ENCODE measurements at regions not wholly inside any gene's neighbourhood (a gene's known extent, or its start where the extent isn't known, plus 50 kb on each side); places are given as distances from the start of the nearest gene placed in this dataset.

- no CpG with 5 or more reads among the region's 2 CpGs for WGBS (ENCODE audit: insufficient coverage, low lambda C conversion rate)
- H3K4me1 ChIP-seq (ENCODE audit: control insufficient read depth, insufficient read depth, low read length): no peaks in the 10 kb centered on the region
Observed at GRCh38 chr5:167553511-167553910, 737.9 kb upstream of the WWC1 start.

GRCh38 chr5:167554564-167555290 is 736.7 kb upstream of the WWC1 start:
- no peak overlapping the region for H3K4me3 ChIP-seq (ENCODE audit: low read length)
- 100% methylated on average over 1 of the region's 7 CpGs for WGBS (ENCODE audit: insufficient coverage, low lambda C conversion rate)
- H3K4me1 ChIP-seq (ENCODE audit: control insufficient read depth, insufficient read depth, low read length): no peaks in the 10 kb centered on the region
- DNase-seq: no peak
- H3K9me3 ChIP-seq (ENCODE audit: control insufficient read depth, low read depth, low read length): no peaks in the 10 kb centered on the region
- no peak overlapping the region for H3K27ac ChIP-seq (ENCODE audit: low read length)
- H3K27me3 ChIP-seq (ENCODE audit: control insufficient read depth, insufficient read depth, low read length): no peaks in the 10 kb centered on the region
- no peaks in the 10 kb centered on the region for H3K36me3 ChIP-seq (ENCODE audit: control insufficient read depth, insufficient read depth, low read length)

More at GRCh38 chr5:167553511-167553910, 737.9 kb upstream of the WWC1 start:
- no peaks in the 10 kb centered on the region for H3K9me3 ChIP-seq (ENCODE audit: control insufficient read depth, low read depth, low read length)
- no peaks in the 10 kb centered on the region for H3K27me3 ChIP-seq (ENCODE audit: control insufficient read depth, insufficient read depth, low read length)
- no peak for DNase-seq
- no peak overlapping the region for H3K4me3 ChIP-seq (ENCODE audit: low read length)
- H3K36me3 ChIP-seq (ENCODE audit: control insufficient read depth, insufficient read depth, low read length): no peaks in the 10 kb centered on the region
- H3K27ac ChIP-seq (ENCODE audit: low read length): no peak overlapping the region

- WGBS (ENCODE audit: insufficient coverage, low lambda C conversion rate): 34% methylated on average over 3 of the region's 10 CpGs
- H3K36me3 ChIP-seq (ENCODE audit: control insufficient read depth, insufficient read depth, low read length): no peaks in the 10 kb centered on the region
- H3K9me3 ChIP-seq (ENCODE audit: control insufficient read depth, low read depth, low read length): no peaks in the 10 kb centered on the region
Observed at GRCh38 chr5:167555565-167556166, 735.8 kb upstream of the WWC1 start.

GRCh38 chr5:167557359-167557758 is 734.1 kb upstream of the WWC1 start:
- H3K36me3 ChIP-seq (ENCODE audit: control insufficient read depth, insufficient read depth, low read length): no peaks in the 10 kb centered on the region
- no CpG with 5 or more reads among the region's 2 CpGs for WGBS (ENCODE audit: insufficient coverage, low lambda C conversion rate)
- H3K4me3 ChIP-seq (ENCODE audit: low read length): no peak overlapping the region
- H3K27me3 ChIP-seq (ENCODE audit: control insufficient read depth, insufficient read depth, low read length): no peaks in the 10 kb centered on the region
- no peaks in the 10 kb centered on the region for H3K4me1 ChIP-seq (ENCODE audit: control insufficient read depth, insufficient read depth, low read length)
- DNase-seq: no peak
- no peak overlapping the region for H3K27ac ChIP-seq (ENCODE audit: low read length)
- no peaks in the 10 kb centered on the region for H3K9me3 ChIP-seq (ENCODE audit: control insufficient read depth, low read depth, low read length)

More at GRCh38 chr5:167555565-167556166, 735.8 kb upstream of the WWC1 start:
- no peaks in the 10 kb centered on the region for H3K4me1 ChIP-seq (ENCODE audit: control insufficient read depth, insufficient read depth, low read length)
- no peak for DNase-seq
- no peaks in the 10 kb centered on the region for H3K27me3 ChIP-seq (ENCODE audit: control insufficient read depth, insufficient read depth, low read length)
- no peak overlapping the region for H3K4me3 ChIP-seq (ENCODE audit: low read length)
- no peak overlapping the region for H3K27ac ChIP-seq (ENCODE audit: low read length)

GRCh38 chr5:167561796-167562195 is 729.6 kb upstream of the WWC1 start:
- no peaks in the 10 kb centered on the region for H3K36me3 ChIP-seq (ENCODE audit: control insufficient read depth, insufficient read depth, low read length)
- no peaks in the 10 kb centered on the region for H3K4me1 ChIP-seq (ENCODE audit: control insufficient read depth, insufficient read depth, low read length)
- H3K27me3 ChIP-seq (ENCODE audit: control insufficient read depth, insufficient read depth, low read length): no peaks in the 10 kb centered on the region
- no peaks in the 10 kb centered on the region for H3K9me3 ChIP-seq (ENCODE audit: control insufficient read depth, low read depth, low read length)
- H3K27ac ChIP-seq (ENCODE audit: low read length): no peak overlapping the region
- no peak overlapping the region for H3K4me3 ChIP-seq (ENCODE audit: low read length)
- no peak for DNase-seq
- WGBS (ENCODE audit: insufficient coverage, low lambda C conversion rate): no CpG with 5 or more reads among the region's 9 CpGs

GRCh38 chr5:167564275-167564674 is 727.2 kb upstream of the WWC1 start:
- WGBS (ENCODE audit: insufficient coverage, low lambda C conversion rate): 50% methylated on average over 1 of the region's 1 CpG

GRCh38 chr5:167565189-167565954 is 726.1 kb upstream of the WWC1 start:
- Histone ChIP-seq H3K27me3 (ENCODE audit: control insufficient read depth, insufficient read depth, low read length) (no peaks in the 10 kb centered on the region), H3K4me3 (ENCODE audit: low read length) (no peak overlapping the region), H3K27ac (ENCODE audit: low read length) (no peak overlapping the region), H3K36me3 (ENCODE audit: control insufficient read depth, insufficient read depth, low read length) (no peaks in the 10 kb centered on the region), H3K9me3 (ENCODE audit: control insufficient read depth, low read depth, low read length) (no peaks in the 10 kb centered on the region), H3K4me1 (ENCODE audit: control insufficient read depth, insufficient read depth, low read length) (no peaks in the 10 kb centered on the region)
- DNase-seq: no peak
- WGBS (ENCODE audit: insufficient coverage, low lambda C conversion rate): 82% methylated on average over 2 of the region's 8 CpGs

More at GRCh38 chr5:167564275-167564674, 727.2 kb upstream of the WWC1 start:
- Histone ChIP-seq H3K4me1 (ENCODE audit: control insufficient read depth, insufficient read depth, low read length) (no peaks in the 10 kb centered on the region), H3K4me3 (ENCODE audit: low read length) (no peak overlapping the region), H3K9me3 (ENCODE audit: control insufficient read depth, low read depth, low read length) (no peaks in the 10 kb centered on the region), H3K27ac (ENCODE audit: low read length) (no peak overlapping the region), H3K36me3 (ENCODE audit: control insufficient read depth, insufficient read depth, low read length) (no peaks in the 10 kb centered on the region), H3K27me3 (ENCODE audit: control insufficient read depth, insufficient read depth, low read length) (no peaks in the 10 kb centered on the region)
- DNase-seq: no peak

- Histone ChIP-seq H3K36me3 (ENCODE audit: control insufficient read depth, insufficient read depth, low read length) (no peaks in the 10 kb centered on the region), H3K4me1 (ENCODE audit: control insufficient read depth, insufficient read depth, low read length) (no peaks in the 10 kb centered on the region), H3K9me3 (ENCODE audit: control insufficient read depth, low read depth, low read length) (no peaks in the 10 kb centered on the region), H3K4me3 (ENCODE audit: low read length) (no peak overlapping the region), H3K27ac (ENCODE audit: low read length) (no peak overlapping the region), H3K27me3 (ENCODE audit: control insufficient read depth, insufficient read depth, low read length) (peaks cover 27% of the 10 kb centered on the region)
- WGBS (ENCODE audit: insufficient coverage, low lambda C conversion rate): 14% methylated on average over 1 of the region's 5 CpGs
- DNase-seq: no peak
Observed at GRCh38 chr5:167570431-167570830, 721.0 kb upstream of the WWC1 start.

GRCh38 chr5:167571824-167572223 is 719.6 kb upstream of the WWC1 start:
- no peaks in the 10 kb centered on the region for H3K9me3 ChIP-seq (ENCODE audit: control insufficient read depth, low read depth, low read length)
- H3K27ac ChIP-seq (ENCODE audit: low read length): no peak overlapping the region
- WGBS (ENCODE audit: insufficient coverage, low lambda C conversion rate): no CpG with 5 or more reads among the region's 3 CpGs
- DNase-seq: no peak
- no peaks in the 10 kb centered on the region for H3K36me3 ChIP-seq (ENCODE audit: control insufficient read depth, insufficient read depth, low read length)
- no peak overlapping the region for H3K4me3 ChIP-seq (ENCODE audit: low read length)
- H3K4me1 ChIP-seq (ENCODE audit: control insufficient read depth, insufficient read depth, low read length): no peaks in the 10 kb centered on the region
- peaks cover 29% of the 10 kb centered on the region for H3K27me3 ChIP-seq (ENCODE audit: control insufficient read depth, insufficient read depth, low read length)

GRCh38 chr5:167573370-167574127 is 717.9 kb upstream of the WWC1 start:
- Histone ChIP-seq H3K27ac (ENCODE audit: low read length) (no peak overlapping the region), H3K4me3 (ENCODE audit: low read length) (peak overlapping the region; percentile 16), H3K27me3 (ENCODE audit: control insufficient read depth, insufficient read depth, low read length) (peaks cover 29% of the 10 kb centered on the region), H3K4me1 (ENCODE audit: control insufficient read depth, insufficient read depth, low read length) (no peaks in the 10 kb centered on the region), H3K36me3 (ENCODE audit: control insufficient read depth, insufficient read depth, low read length) (no peaks in the 10 kb centered on the region), H3K9me3 (ENCODE audit: control insufficient read depth, low read depth, low read length) (no peaks in the 10 kb centered on the region)
- peak in 1 of 2 donors; percentile 26 for DNase-seq
- 3% methylated on average over 10 of the region's 23 CpGs for WGBS (ENCODE audit: insufficient coverage, low lambda C conversion rate)
